CD4-positive, CD25-positive, alpha-beta regulatory T cell (primary cell): ENCODE measurements at regions not wholly inside any gene's neighbourhood (a gene's known extent, or its start where the extent isn't known, plus 50 kb on each side); places are given as distances from the start of the nearest gene placed in this dataset.

Experiments used
- ATAC-seq, 2 donors: fragments of 150-1000 bp; cut with Tn5 transposase; one replicate each; pipeline ENCODE4 v1.10.0; 2021; ENCODE audit warnings: low read depth in 2 of 2, moderate number of reproducible peaks in 2 of 2, moderate library complexity in 1 of 2
- DNase-seq, 3 donors: peaks; one replicate each; pipeline versions ENCODE4 v3.0.0 to v3.0.0-alpha.2; 2012 to 2022; ENCODE audit warnings: mixed read lengths in 1 of 3
- H3K27ac ChIP-seq: one replicate; pipeline ENCODE4 v1.7.0; 2013; ENCODE audit warnings: mild to moderate bottlenecking, low read length; ENCODE audit not compliant: insufficient read depth, poor library complexity, severe bottlenecking
- H3K27me3 ChIP-seq: one replicate; pipeline ENCODE4 v1.7.0; 2013; ENCODE audit warnings: low read length; ENCODE audit not compliant: control insufficient read depth, insufficient read depth
- H3K36me3 ChIP-seq: one replicate; pipeline ENCODE4 v1.7.0; 2013; ENCODE audit warnings: mild to moderate bottlenecking, low read length, moderate library complexity; ENCODE audit not compliant: control insufficient read depth, insufficient read depth
- H3K4me1 ChIP-seq: 2 replicates; pipeline ENCODE4 v1.7.0; 2013; ENCODE audit warnings: mild to moderate bottlenecking, low read length; ENCODE audit not compliant: insufficient read depth, control insufficient read depth, poor library complexity, severe bottlenecking
- H3K4me3 ChIP-seq: one replicate; pipeline ENCODE4 v1.7.0; 2013; ENCODE audit warnings: low read depth, mild to moderate bottlenecking, low read length, moderate library complexity
- H3K9me3 ChIP-seq, 2 experiments: 1 replicate in 1 of 2; 2 replicates in 1 of 2; pipeline ENCODE4 v1.7.0; 2013; ENCODE audit warnings: low read length in 2 of 2, mild to moderate bottlenecking in 1 of 2, moderate library complexity in 1 of 2; ENCODE audit not compliant: control insufficient read depth in 2 of 2
- H3K27ac Mint-ChIP-seq, 3 donors: one replicate each; pipeline ENCODE4 v1.8.0; 2020 to 2022; ENCODE audit warnings: mild to moderate bottlenecking in 3 of 3, mixed read lengths in 3 of 3, moderate library complexity in 2 of 3
- H3K27me3 Mint-ChIP-seq: one replicate; pipeline ENCODE4 v1.8.0; 2022; ENCODE audit warnings: mild to moderate bottlenecking, mixed read lengths
- H3K36me3 Mint-ChIP-seq: one replicate; pipeline ENCODE4 v1.8.0; 2020; ENCODE audit warnings: mixed read lengths
- H3K4me1 Mint-ChIP-seq, 4 donors: one replicate each; pipeline ENCODE4 v1.8.0; 2020 to 2022; ENCODE audit warnings: mixed read lengths in 4 of 4, mild to moderate bottlenecking in 1 of 4
- H3K4me3 Mint-ChIP-seq, 4 donors: one replicate each; pipeline ENCODE4 v1.8.0; 2020 to 2022; ENCODE audit warnings: mild to moderate bottlenecking in 4 of 4, mixed read lengths in 4 of 4, moderate library complexity in 3 of 4
- H3K9me3 Mint-ChIP-seq, 7 donors: one replicate each; pipeline ENCODE4 v1.8.0; 2020 to 2022; ENCODE audit warnings: mixed read lengths in 7 of 7, mild to moderate bottlenecking in 3 of 7, moderate library complexity in 2 of 7

GRCh38 chr6:112806163-112806865, 459.2 kb downstream of the RFPL4B start:
- peaks cover 0 to 8% (median 0%) of the 10 kb centered on the region in 7 donors for H3K9me3 Mint-ChIP-seq
- no peak overlapping the region for H3K27ac Mint-ChIP-seq
- Histone ChIP-seq H3K9me3 (no peaks in the 10 kb centered on the region), H3K36me3 (no peaks in the 10 kb centered on the region), H3K27me3 (no peaks in the 10 kb centered on the region), H3K4me1 (no peaks in the 10 kb centered on the region), H3K4me3 (no peak overlapping the region), H3K27ac (no peak overlapping the region)
- H3K36me3 Mint-ChIP-seq, result no peaks in the 10 kb centered on the region
- DNase-seq (no peak), ATAC-seq (no peak)
- H3K4me1 Mint-ChIP-seq, result no peaks in the 10 kb centered on the region
- H3K4me3 Mint-ChIP-seq, result no peak overlapping the region
- no peaks in the 10 kb centered on the region for H3K27me3 Mint-ChIP-seq

- no peak for DNase-seq
- H3K27me3 Mint-ChIP-seq, result no peaks in the 10 kb centered on the region
- no peak overlapping the region for H3K27ac Mint-ChIP-seq
- no peaks in the 10 kb centered on the region for H3K4me1 Mint-ChIP-seq
- Histone ChIP-seq H3K27ac (no peak overlapping the region), H3K4me3 (no peak overlapping the region), H3K4me1 (no peaks in the 10 kb centered on the region), H3K36me3 (no peaks in the 10 kb centered on the region), H3K27me3 (no peaks in the 10 kb centered on the region), H3K9me3 (no peaks in the 10 kb centered on the region)
- H3K36me3 Mint-ChIP-seq, result no peaks in the 10 kb centered on the region
- no peak overlapping the region for H3K4me3 Mint-ChIP-seq
- H3K9me3 Mint-ChIP-seq, result peaks cover 0 to 14% (median 2%) of the 10 kb centered on the region in 7 donors
- ATAC-seq, result no peak
These were observed 474.3 kb downstream of the RFPL4B start for GRCh38 chr6:112821476-112821875.

GRCh38 chr6:112822769-112823168, 475.6 kb downstream of the RFPL4B start:
- Mint-ChIP-seq H3K27me3 (no peaks in the 10 kb centered on the region), H3K9me3 (peaks cover 0 to 14% (median 2%) of the 10 kb centered on the region in 7 donors), H3K4me3 (no peak overlapping the region), H3K36me3 (no peaks in the 10 kb centered on the region), H3K27ac (no peak overlapping the region), H3K4me1 (no peaks in the 10 kb centered on the region)
- H3K27me3 ChIP-seq, result no peaks in the 10 kb centered on the region
- H3K4me1 ChIP-seq, result no peaks in the 10 kb centered on the region
- H3K36me3 ChIP-seq, result no peaks in the 10 kb centered on the region
- DNase-seq (no peak), ATAC-seq (no peak)
- no peak overlapping the region for H3K4me3 ChIP-seq
- no peaks in the 10 kb centered on the region for H3K9me3 ChIP-seq
- H3K27ac ChIP-seq, result no peak overlapping the region

- Histone ChIP-seq H3K4me1 (no peaks in the 10 kb centered on the region), H3K4me3 (no peak overlapping the region), H3K36me3 (no peaks in the 10 kb centered on the region), H3K9me3 (no peaks in the 10 kb centered on the region), H3K27ac (no peak overlapping the region), H3K27me3 (no peaks in the 10 kb centered on the region)
- H3K36me3 Mint-ChIP-seq, result no peaks in the 10 kb centered on the region
- H3K27ac Mint-ChIP-seq, result no peak overlapping the region
- no peaks in the 10 kb centered on the region for H3K27me3 Mint-ChIP-seq
- ATAC-seq (no peak), DNase-seq (no peak)
- H3K9me3 Mint-ChIP-seq, result peaks cover 0 to 9% (median 0%) of the 10 kb centered on the region in 7 donors
- no peaks in the 10 kb centered on the region for H3K4me1 Mint-ChIP-seq
- no peak overlapping the region for H3K4me3 Mint-ChIP-seq
These were observed 480.7 kb downstream of the RFPL4B start for GRCh38 chr6:112827793-112828192.

GRCh38 chr6:112831022-112831421, 483.9 kb downstream of the RFPL4B start:
- Mint-ChIP-seq H3K36me3 (no peaks in the 10 kb centered on the region), H3K27me3 (no peaks in the 10 kb centered on the region)
- no peaks in the 10 kb centered on the region for H3K36me3 ChIP-seq

GRCh38 chr6:112833581-112834131, 486.5 kb downstream of the RFPL4B start:
- Histone ChIP-seq H3K4me1 (no peaks in the 10 kb centered on the region), H3K9me3 (no peaks in the 10 kb centered on the region), H3K4me3 (no peak overlapping the region), H3K27ac (no peak overlapping the region), H3K27me3 (no peaks in the 10 kb centered on the region), H3K36me3 (no peaks in the 10 kb centered on the region)
- ATAC-seq (no peak), DNase-seq (no peak)
- Mint-ChIP-seq H3K27ac (no peak overlapping the region), H3K9me3 (peaks cover 0 to 5% (median 0%) of the 10 kb centered on the region in 7 donors), H3K27me3 (no peaks in the 10 kb centered on the region), H3K4me1 (no peaks in the 10 kb centered on the region), H3K36me3 (no peaks in the 10 kb centered on the region), H3K4me3 (no peak overlapping the region)

More at GRCh38 chr6:112831022-112831421, 483.9 kb downstream of the RFPL4B start:
- Histone ChIP-seq H3K9me3 (no peaks in the 10 kb centered on the region), H3K27me3 (no peaks in the 10 kb centered on the region), H3K27ac (no peak overlapping the region), H3K4me1 (no peaks in the 10 kb centered on the region), H3K4me3 (no peak overlapping the region)
- DNase-seq, result no peak
- Mint-ChIP-seq H3K9me3 (peaks cover 0 to 5% (median 0%) of the 10 kb centered on the region in 7 donors), H3K27ac (no peak overlapping the region), H3K4me1 (no peaks in the 10 kb centered on the region), H3K4me3 (no peak overlapping the region)
- no peak for ATAC-seq

- no peaks in the 10 kb centered on the region for H3K4me1 ChIP-seq
- H3K27ac Mint-ChIP-seq, result no peak overlapping the region
- ATAC-seq (no peak), DNase-seq (no peak)
- no peaks in the 10 kb centered on the region for H3K9me3 ChIP-seq
- peaks cover 0 to 4% (median 0%) of the 10 kb centered on the region in 7 donors for H3K9me3 Mint-ChIP-seq
- no peak overlapping the region for H3K4me3 Mint-ChIP-seq
- H3K4me1 Mint-ChIP-seq, result no peaks in the 10 kb centered on the region
- H3K27me3 ChIP-seq, result no peaks in the 10 kb centered on the region
- H3K27ac ChIP-seq, result no peak overlapping the region
- H3K27me3 Mint-ChIP-seq, result no peaks in the 10 kb centered on the region
- no peaks in the 10 kb centered on the region for H3K36me3 ChIP-seq
- H3K36me3 Mint-ChIP-seq, result no peaks in the 10 kb centered on the region
- H3K4me3 ChIP-seq, result no peak overlapping the region
These were observed 487.9 kb downstream of the RFPL4B start for GRCh38 chr6:112835078-112835477.

GRCh38 chr6:112839525-112839961, 492.4 kb downstream of the RFPL4B start:
- no peak overlapping the region for H3K4me3 ChIP-seq
- no peaks in the 10 kb centered on the region for H3K9me3 ChIP-seq
- ATAC-seq (no peak), DNase-seq (no peak)
- no peaks in the 10 kb centered on the region for H3K36me3 Mint-ChIP-seq
- no peak overlapping the region for H3K27ac Mint-ChIP-seq
- H3K27me3 Mint-ChIP-seq, result no peaks in the 10 kb centered on the region
- no peak overlapping the region for H3K4me3 Mint-ChIP-seq
- no peaks in the 10 kb centered on the region for H3K4me1 ChIP-seq
- no peak overlapping the region for H3K27ac ChIP-seq
- no peaks in the 10 kb centered on the region for H3K4me1 Mint-ChIP-seq
- H3K36me3 ChIP-seq, result no peaks in the 10 kb centered on the region
- H3K9me3 Mint-ChIP-seq, result peaks cover 0 to 4% (median 2%) of the 10 kb centered on the region in 7 donors
- no peaks in the 10 kb centered on the region for H3K27me3 ChIP-seq
